Lower leg skin (tissue), 3 donors: ENCODE measurements at regions not wholly inside any gene's neighbourhood (a gene's known extent, or its start where the extent isn't known, plus 50 kb on each side); places are given as distances from the start of the nearest gene placed in this dataset.

Experiments
- POLR2A ChIP-seq, 2 donors: fragments of 450-650 bp; IDR thresholded peaks; one replicate each; pipeline ENCODE4 v1.6.1; 2016 to 2017; ENCODE audit warnings: antibody characterized with exemption in 2 of 2, mild to moderate bottlenecking in 1 of 2, moderate library complexity in 1 of 2
- TF ChIP-seq, protein P1 (sequence below), 3 donors: fragments of 450-650 bp; IDR thresholded peaks; one replicate each; pipeline ENCODE4 v1.5.1; 2016; ENCODE audit warnings: antibody characterized with exemption in 3 of 3, mild to moderate bottlenecking in 3 of 3, moderate library complexity in 2 of 3

DNA sequence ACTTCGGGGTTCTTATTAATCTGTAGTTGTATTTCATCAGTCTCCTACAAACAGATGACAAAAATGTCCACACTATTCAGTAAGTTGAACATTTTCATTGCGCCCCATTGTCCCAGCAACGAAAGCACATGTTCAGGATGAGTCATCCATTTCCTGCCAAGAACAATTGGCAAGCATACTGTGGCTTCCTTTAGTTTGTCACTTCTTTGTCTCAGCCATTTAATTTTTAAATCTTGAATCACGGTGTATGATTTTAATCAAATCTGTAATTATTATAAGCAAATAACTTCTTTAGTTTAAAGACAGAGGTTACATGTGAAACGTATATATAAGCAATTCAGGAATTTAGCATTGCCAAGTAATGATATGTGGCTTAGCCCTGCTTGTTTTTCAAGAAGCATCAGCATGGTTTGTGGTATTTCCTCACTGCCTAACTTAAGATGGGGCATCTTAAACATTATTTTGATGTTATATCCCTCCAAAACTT, 211.3 kb upstream of the KRR1 start:
- TF ChIP-seq, protein P1, sequence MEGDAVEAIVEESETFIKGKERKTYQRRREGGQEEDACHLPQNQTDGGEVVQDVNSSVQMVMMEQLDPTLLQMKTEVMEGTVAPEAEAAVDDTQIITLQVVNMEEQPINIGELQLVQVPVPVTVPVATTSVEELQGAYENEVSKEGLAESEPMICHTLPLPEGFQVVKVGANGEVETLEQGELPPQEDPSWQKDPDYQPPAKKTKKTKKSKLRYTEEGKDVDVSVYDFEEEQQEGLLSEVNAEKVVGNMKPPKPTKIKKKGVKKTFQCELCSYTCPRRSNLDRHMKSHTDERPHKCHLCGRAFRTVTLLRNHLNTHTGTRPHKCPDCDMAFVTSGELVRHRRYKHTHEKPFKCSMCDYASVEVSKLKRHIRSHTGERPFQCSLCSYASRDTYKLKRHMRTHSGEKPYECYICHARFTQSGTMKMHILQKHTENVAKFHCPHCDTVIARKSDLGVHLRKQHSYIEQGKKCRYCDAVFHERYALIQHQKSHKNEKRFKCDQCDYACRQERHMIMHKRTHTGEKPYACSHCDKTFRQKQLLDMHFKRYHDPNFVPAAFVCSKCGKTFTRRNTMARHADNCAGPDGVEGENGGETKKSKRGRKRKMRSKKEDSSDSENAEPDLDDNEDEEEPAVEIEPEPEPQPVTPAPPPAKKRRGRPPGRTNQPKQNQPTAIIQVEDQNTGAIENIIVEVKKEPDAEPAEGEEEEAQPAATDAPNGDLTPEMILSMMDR (IDR thresholded peaks at IDR 0.05), result no peak
- no peak for TF ChIP-seq POLR2A (IDR thresholded peaks at IDR 0.05)
